Endothelial cell of umbilical vein (primary cell): ENCODE measurements at regions not wholly inside any gene's neighbourhood (a gene's known extent, or its start where the extent isn't known, plus 50 kb on each side); places are given as distances from the start of the nearest gene placed in this dataset.

Experiments used
- BruUV-seq: library from RNA; stranded (reverse); fragments of 400-500 nt; replicated peaks from 2 replicates; lab custom pipeline; 2021; lab: Mats Ljungman, UMichigan
- CTCF ChIA-PET: fragments of 300-600, 350-600 bp; sonication (Branson Sonifier 250); formaldehyde crosslinking; loops from one replicate; lab custom pipeline; 2021; ENCODE audit warnings: antibody characterized with exemption, inconsistent platforms; lab: Charles Lee
- POLR2A ChIA-PET: fragments of 300-600, 350-600 bp; sonication (Branson Sonifier 250); formaldehyde crosslinking; loops from one replicate; lab custom pipeline; 2021; ENCODE audit warnings: antibody characterized with exemption, inconsistent platforms; lab: Charles Lee
- DNase-seq: peaks from one replicate; pipeline ENCODE4 v3.0.0-alpha.2; 2011; ENCODE audit warnings: low read depth, low spot score
- FAIRE-seq: peaks from 2 replicates; lab custom pipeline; 2011; peaks lifted over from hg19 to GRCh38; lab: Jason Lieb, UNC
- H2AFZ ChIP-seq: 2 replicates; pipeline ENCODE4 v1.6.0; 2012; ENCODE audit warnings: low read depth, low read length, control low read depth, inconsistent platforms
- H3K27ac ChIP-seq: 2 replicates; pipeline ENCODE4 v1.5.1; 2011; ENCODE audit warnings: low read depth, mild to moderate bottlenecking, control low read depth, low read length, moderate library complexity; ENCODE audit not compliant: insufficient read depth
- H3K27me3 ChIP-seq, 2 experiments: 2 replicates each; pipeline versions ENCODE4 v1.6.0 to v1.6.1; 2011; ENCODE audit warnings: low read length in 2 of 2, mixed read lengths in 1 of 2; ENCODE audit not compliant: control insufficient read depth in 2 of 2, insufficient read depth in 2 of 2
- H3K36me3 ChIP-seq, 2 experiments: 2 replicates in 1 of 2; 3 replicates in 1 of 2; pipeline ENCODE4 v1.5.1; 2011; ENCODE audit warnings: low read length in 2 of 2, mild to moderate bottlenecking in 1 of 2, moderate library complexity in 1 of 2; ENCODE audit not compliant: control insufficient read depth in 2 of 2, insufficient read depth in 2 of 2; ENCODE audit errors: extremely low read depth in 1 of 2
- H3K4me1 ChIP-seq: 3 replicates; pipeline ENCODE4 v1.5.1; 2011; ENCODE audit warnings: mild to moderate bottlenecking, low read length; ENCODE audit not compliant: control insufficient read depth, insufficient read depth; ENCODE audit errors: extremely low read depth
- H3K4me2 ChIP-seq: 2 replicates; pipeline ENCODE4 v1.6.1; 2011; ENCODE audit warnings: low read length, control low read depth, mixed read lengths; ENCODE audit not compliant: insufficient read depth
- H3K4me3 ChIP-seq, 3 experiments: fragments of 200-600 bp in 1 of 3; sonication (generic), shearing (Covaris generic) in 1 of 3; replicated peaks in 1 of 3; 2 replicates each; pipeline ENCODE4 v1.5.1; 2011 to 2016; ENCODE audit warnings: control low read depth in 3 of 3, low read length in 3 of 3, mild to moderate bottlenecking in 2 of 3, inconsistent platforms in 1 of 3, low read depth in 1 of 3, moderate library complexity in 1 of 3; ENCODE audit not compliant: insufficient read depth in 1 of 3
- H3K79me2 ChIP-seq: 2 replicates; pipeline ENCODE4 v1.6.0; 2012; ENCODE audit warnings: low read length, inconsistent platforms; ENCODE audit not compliant: control insufficient read depth, insufficient read depth
- H3K9ac ChIP-seq: replicated peaks from 2 replicates; pipeline ENCODE3; 2011; ENCODE audit warnings: low read length, control low read depth; ENCODE audit not compliant: insufficient read depth; ENCODE audit errors: extremely low read depth
- H3K9me1 ChIP-seq: replicated peaks from 3 replicates; pipeline ENCODE4 v1.6.0; 2011; ENCODE audit warnings: mild to moderate bottlenecking, low read length; ENCODE audit not compliant: control insufficient read depth, insufficient read depth; ENCODE audit errors: extremely low read depth
- H3K9me3 ChIP-seq: replicated peaks from 2 replicates; pipeline ENCODE4 v1.5.1; 2012; ENCODE audit warnings: low read length, inconsistent platforms; ENCODE audit not compliant: control insufficient read depth, insufficient read depth
- H4K20me1 ChIP-seq: replicated peaks from 2 replicates; pipeline ENCODE3; 2011; ENCODE audit warnings: mild to moderate bottlenecking, low read length; ENCODE audit not compliant: control insufficient read depth, insufficient read depth; ENCODE audit errors: extremely low read depth
- EZH2 ChIP-seq: IDR thresholded peaks from 2 replicates; pipeline ENCODE4 v1.6.1; 2012; ENCODE audit warnings: borderline replicate concordance, low read depth, mild to moderate bottlenecking, moderate library complexity, low read length, inconsistent platforms; ENCODE audit not compliant: severe bottlenecking
- FOS ChIP-seq: IDR thresholded peaks from 2 replicates; pipeline ENCODE4 v1.6.1; 2011; ENCODE audit warnings: mild to moderate bottlenecking, low read length, moderate library complexity, borderline replicate concordance; ENCODE audit not compliant: insufficient read depth
- GATA2 ChIP-seq: IDR thresholded peaks from 2 replicates; pipeline ENCODE4 v1.7.0; 2011; ENCODE audit warnings: low read depth, mild to moderate bottlenecking, moderate library complexity, mixed read lengths, low read length; ENCODE audit not compliant: insufficient read length, insufficient read depth
- JUN ChIP-seq: IDR thresholded peaks from 2 replicates; pipeline ENCODE4 v1.6.1; 2011; ENCODE audit warnings: borderline replicate concordance, low read depth; ENCODE audit not compliant: insufficient read length, insufficient read depth
- MYC ChIP-seq: IDR thresholded peaks from one replicate; pipeline ENCODE4 v1.6.1; 2011; ENCODE audit warnings: mild to moderate bottlenecking, low read depth, low read length
- POLR2A ChIP-seq: IDR thresholded peaks from 2 replicates; pipeline ENCODE4 v1.6.1; 2012; ENCODE audit warnings: low read depth, mild to moderate bottlenecking, control low read depth, low read length
- POLR2AphosphoS5 ChIP-seq: IDR thresholded peaks from 2 replicates; pipeline ENCODE4 v1.6.1; 2012; ENCODE audit warnings: low read depth, mild to moderate bottlenecking, control low read depth, low read length, moderate library complexity; ENCODE audit not compliant: insufficient read depth
- dilution Hi-C: fragments of 300-500 bp; cut with MboI; formaldehyde crosslinking; loops from one replicate; pipeline ENCODE4 v1.15.0; 2019; ENCODE audit warnings: low sequenced_read_pairs; ENCODE audit not compliant: extremely low pct_ligation_motif_present
- intact Hi-C: fragments of 100-400 bp; cut with micrococcal nuclease; formaldehyde crosslinking; loops from one replicate; pipeline ENCODE4 v1.10.0; 2022
- TF ChIP-seq, protein P1 (sequence below), 2 donors: IDR thresholded peaks; 1 replicate in 1 of 2; 2 replicates in 1 of 2; pipeline ENCODE4 v1.5.1; 2011; ENCODE audit warnings: low read length in 2 of 2, mild to moderate bottlenecking in 2 of 2, moderate library complexity in 2 of 2, control low read depth in 1 of 2, inconsistent platforms in 1 of 2, low read depth in 1 of 2; ENCODE audit not compliant: insufficient read depth in 1 of 2; ENCODE audit errors: extremely low read depth in 1 of 2
- TF ChIP-seq, protein P2 (sequence below): IDR thresholded peaks from 2 replicates; pipeline ENCODE4 v1.6.1; 2011; ENCODE audit not compliant: insufficient read depth, insufficient read length

DNA sequence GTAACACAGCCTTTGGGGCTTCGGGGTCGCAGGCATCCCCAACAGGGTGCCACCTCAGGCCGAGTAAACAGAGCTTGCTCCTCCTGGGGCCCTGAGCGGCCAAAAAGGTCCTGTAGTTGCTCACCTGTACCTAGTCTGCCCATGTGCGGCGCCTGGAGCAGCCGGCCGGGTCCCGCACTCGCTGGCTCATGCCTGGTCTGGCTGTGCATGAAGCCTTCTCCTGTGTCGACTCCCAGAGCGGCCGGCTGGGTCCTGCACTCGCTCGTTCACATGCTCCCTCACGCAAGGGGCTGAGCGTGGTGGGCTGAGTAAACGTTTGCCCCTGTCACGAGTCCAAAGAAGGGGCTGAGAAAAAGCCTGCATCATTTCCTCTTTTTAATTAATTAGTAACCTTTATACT lies 162.4 kb upstream of the TUT7 start:
- CTCF ChIA-PET, result no interaction called here
- Histone ChIP-seq H3K9ac (no peak overlapping the region), H3K4me2 (no peak overlapping the region), H3K79me2 (no peaks in the 10 kb centered on the region), H4K20me1 (no peaks in the 10 kb centered on the region), H3K4me1 (no peaks in the 10 kb centered on the region), H3K36me3 (no peaks in the 10 kb centered on the region), H3K27ac (no peak overlapping the region), H3K9me1 (no peaks in the 10 kb centered on the region), H3K4me3 (no peak overlapping the region), H2AFZ (no peak overlapping the region), H3K9me3 (no peaks in the 10 kb centered on the region), H3K27me3 (no peaks in the 10 kb centered on the region)
- dilution Hi-C loops, result no loop called here
- intact Hi-C loops, result no loop called here
- no TSS peak for BruUV-seq
- TF ChIP-seq MYC (no peak), JUN (no peak)
- TF ChIP-seq, protein P1, sequence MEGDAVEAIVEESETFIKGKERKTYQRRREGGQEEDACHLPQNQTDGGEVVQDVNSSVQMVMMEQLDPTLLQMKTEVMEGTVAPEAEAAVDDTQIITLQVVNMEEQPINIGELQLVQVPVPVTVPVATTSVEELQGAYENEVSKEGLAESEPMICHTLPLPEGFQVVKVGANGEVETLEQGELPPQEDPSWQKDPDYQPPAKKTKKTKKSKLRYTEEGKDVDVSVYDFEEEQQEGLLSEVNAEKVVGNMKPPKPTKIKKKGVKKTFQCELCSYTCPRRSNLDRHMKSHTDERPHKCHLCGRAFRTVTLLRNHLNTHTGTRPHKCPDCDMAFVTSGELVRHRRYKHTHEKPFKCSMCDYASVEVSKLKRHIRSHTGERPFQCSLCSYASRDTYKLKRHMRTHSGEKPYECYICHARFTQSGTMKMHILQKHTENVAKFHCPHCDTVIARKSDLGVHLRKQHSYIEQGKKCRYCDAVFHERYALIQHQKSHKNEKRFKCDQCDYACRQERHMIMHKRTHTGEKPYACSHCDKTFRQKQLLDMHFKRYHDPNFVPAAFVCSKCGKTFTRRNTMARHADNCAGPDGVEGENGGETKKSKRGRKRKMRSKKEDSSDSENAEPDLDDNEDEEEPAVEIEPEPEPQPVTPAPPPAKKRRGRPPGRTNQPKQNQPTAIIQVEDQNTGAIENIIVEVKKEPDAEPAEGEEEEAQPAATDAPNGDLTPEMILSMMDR (IDR thresholded peaks at IDR 0.05; ENCODE audit: extremely low read depth in 1 of 2, insufficient read depth in 1 of 2, low read depth in 1 of 2, low read length in 2 of 2), result no peak
- POLR2A ChIA-PET, result no interaction called here
- no peak for DNase-seq
- no peak for FAIRE-seq

DNA sequence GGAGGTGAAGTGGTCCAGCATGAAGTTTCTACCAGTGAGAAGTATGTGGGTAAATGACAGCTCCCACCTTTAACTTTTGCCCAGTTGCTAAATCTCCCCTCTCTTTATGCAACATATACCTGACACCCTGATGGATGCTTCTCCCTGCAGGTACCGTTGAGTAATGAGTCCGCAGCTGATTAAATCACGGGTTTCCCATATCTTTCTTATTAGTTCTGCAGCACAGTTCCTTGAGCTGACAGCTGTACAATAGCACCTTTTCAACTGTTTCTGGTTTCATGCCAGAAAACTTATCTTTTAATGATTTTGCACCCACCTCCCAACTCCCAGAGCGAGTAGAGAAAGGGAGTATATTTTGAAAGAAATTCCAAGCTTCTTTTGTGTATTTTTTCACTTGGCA lies 161.0 kb upstream of the TUT7 start:
- H3K36me3 ChIP-seq, result no peaks in the 10 kb centered on the region
- H3K27me3 ChIP-seq, result no peaks in the 10 kb centered on the region
- no peak for DNase-seq
- H4K20me1 ChIP-seq, result no peaks in the 10 kb centered on the region
- POLR2A ChIA-PET, result no interaction called here
- H3K27ac ChIP-seq, result no peak overlapping the region
- intact Hi-C loops, result no loop called here
- no peaks in the 10 kb centered on the region for H3K9me3 ChIP-seq
- H3K4me2 ChIP-seq, result no peak overlapping the region
- no peaks in the 10 kb centered on the region for H3K9me1 ChIP-seq
- no peaks in the 10 kb centered on the region for H3K79me2 ChIP-seq
- no peak overlapping the region for H3K9ac ChIP-seq
- H3K4me3 ChIP-seq, result no peak overlapping the region
- BruUV-seq, result no TSS peak
- dilution Hi-C loops, result no loop called here
- TF ChIP-seq JUN (no peak), POLR2A (no peak), EZH2 (no peak), FOS (no peak), GATA2 (no peak), POLR2AphosphoS5 (no peak), MYC (no peak)
- TF ChIP-seq, protein P2, sequence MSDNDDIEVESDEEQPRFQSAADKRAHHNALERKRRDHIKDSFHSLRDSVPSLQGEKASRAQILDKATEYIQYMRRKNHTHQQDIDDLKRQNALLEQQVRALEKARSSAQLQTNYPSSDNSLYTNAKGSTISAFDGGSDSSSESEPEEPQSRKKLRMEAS, result no peak
- TF ChIP-seq, protein P1 (IDR thresholded peaks at IDR 0.05; ENCODE audit: extremely low read depth in 1 of 2, insufficient read depth in 1 of 2, low read depth in 1 of 2, low read length in 2 of 2), result no peak
- FAIRE-seq, result no peak
- CTCF ChIA-PET, result no interaction called here
- H3K4me1 ChIP-seq, result no peaks in the 10 kb centered on the region
- no peak overlapping the region for H2AFZ ChIP-seq
